ENCODE measurements at regions not wholly inside any gene's neighbourhood (a gene's known extent, or its start where the extent isn't known, plus 50 kb on each side); places are given as distances from the start of the nearest gene placed in this dataset.

GRCh38 chr20:55580475-55580874 is 424.8 kb downstream of the CBLN4 start:
- TF ChIP-seq CTCF (IDR thresholded peaks at IDR 0.05) (no peak), POLR2A (IDR thresholded peaks at IDR 0.05) (no peak)
